ENCODE measurements at regions not wholly inside any gene's neighbourhood (a gene's known extent, or its start where the extent isn't known, plus 50 kb on each side); places are given as distances from the start of the nearest gene placed in this dataset.

DNA sequence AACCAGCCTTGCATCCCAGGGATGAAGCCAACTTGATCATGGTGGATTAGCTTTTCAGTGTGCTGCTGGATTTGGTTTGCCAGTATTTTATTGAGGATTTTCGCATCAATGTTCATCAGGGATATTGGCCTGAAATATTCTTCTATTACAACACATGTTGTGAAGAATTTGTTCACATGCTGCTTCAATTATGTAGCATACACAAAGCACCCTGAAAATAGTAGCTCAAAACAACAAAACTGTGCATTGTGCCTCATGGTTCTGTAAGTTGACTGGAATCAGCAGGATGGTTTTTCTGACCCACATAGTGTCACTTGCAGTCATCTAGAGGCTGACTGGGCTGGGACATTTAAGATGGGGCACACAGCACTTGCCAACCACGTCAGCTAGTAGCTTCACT lies 193.9 kb downstream of the SYK start:
- H3K27ac ChIP-seq (ENCODE audit: low read length) = no peak overlapping the region
- intact Hi-C loops (cut with micrococcal nuclease; ENCODE audit: unreplicated experiment) (no loop called here), in situ Hi-C loops (cut with HindIII; ENCODE audit: low pct_unique_long_range_greater_than_20kb, low sequenced_read_pairs) (no loop called here)
- no peak overlapping the region for H3K4me3 ChIP-seq (ENCODE audit: low read depth in 2 of 2, low read length in 2 of 2)
- H3K27me3 ChIP-seq (ENCODE audit: control insufficient read depth, insufficient read depth, low read length) = no peaks in the 10 kb centered on the region
- ATAC-seq (no peak), DNase-seq (ENCODE audit: low read depth, low spot score) (no peak)
- ChIA-PET POLR2A (no interaction called here), CTCF (no interaction called here)
- no peaks in the 10 kb centered on the region for H3K4me1 ChIP-seq (ENCODE audit: control insufficient read depth, insufficient read depth, low read length)
- BruUV-seq (replicated peaks) = no TSS peak
- TF ChIP-seq POLR2AphosphoS5 (IDR thresholded peaks at IDR 0.05; ENCODE audit: low read depth, low read length) (no peak), REST (IDR thresholded peaks at IDR 0.05; ENCODE audit: insufficient read depth in 1 of 2, low read depth in 2 of 2, low read length in 1 of 2) (no peak), TCF7L2 (IDR thresholded peaks at IDR 0.05; ENCODE audit: low read depth, low read length) (no peak), CTCF (IDR thresholded peaks at IDR 0.05) (no peak), SIN3A (IDR thresholded peaks at IDR 0.05; ENCODE audit: borderline replicate concordance, insufficient read depth, low read depth, low read length) (no peak)
- no peaks in the 10 kb centered on the region for H3K9me3 ChIP-seq (ENCODE audit: control insufficient read depth, insufficient read depth, low read depth, low read length)
- no peaks in the 10 kb centered on the region for H3K36me3 ChIP-seq (ENCODE audit: control insufficient read depth, insufficient read depth, low read length)

DNA sequence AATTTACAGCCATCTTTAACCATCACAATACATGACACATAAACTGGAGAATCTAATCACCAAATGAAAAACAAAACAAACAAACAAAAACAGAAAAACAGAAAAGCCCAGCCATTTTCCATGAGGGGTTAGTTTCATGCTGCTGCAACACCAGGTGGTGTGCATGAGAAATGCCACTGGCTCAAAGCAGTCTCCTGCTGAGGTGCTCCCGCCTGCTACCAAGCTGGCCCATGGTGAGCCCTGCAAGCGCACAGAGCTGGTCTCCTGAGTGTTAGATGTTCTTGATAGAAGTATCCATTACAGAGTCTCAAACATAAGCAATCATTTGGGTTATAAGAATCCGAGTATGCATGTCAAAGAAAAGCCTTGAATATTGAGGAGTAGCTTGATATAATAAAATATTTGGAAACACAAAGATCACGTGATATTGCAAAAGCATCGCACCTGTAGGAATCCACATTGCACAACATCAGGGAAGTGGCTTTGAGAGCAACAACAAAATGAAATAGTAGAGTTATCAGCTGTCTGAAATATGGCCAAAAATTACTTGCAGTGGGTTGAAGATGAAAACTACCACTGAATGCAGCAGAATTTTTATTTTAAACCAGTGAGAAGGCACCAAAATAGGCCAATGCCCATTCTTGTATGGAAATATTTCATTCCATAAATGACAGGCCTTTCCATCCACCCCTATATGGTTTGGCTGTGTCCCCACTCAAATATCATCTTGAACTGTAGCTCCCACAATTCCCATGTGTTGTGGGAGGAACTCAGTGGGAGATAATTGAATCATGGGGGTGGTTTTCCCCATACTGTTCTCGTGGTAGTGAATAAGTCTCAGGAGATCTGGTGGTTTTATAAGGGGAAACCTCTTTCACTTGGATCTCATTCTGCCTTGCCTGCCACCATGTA lies 194.8 kb downstream of the SYK start:
- intact Hi-C loops (cut with micrococcal nuclease; ENCODE audit: unreplicated experiment) = no loop called here
- BruUV-seq (replicated peaks) = no TSS peak
- ChIA-PET POLR2A (no interaction called here), CTCF (interaction anchor here (0.5 kb wide), 1 partner anchor 151 kb away, joined by 3 read pairs; no protein-coding TSS in a partner anchor)
- H3K4me3 ChIP-seq (ENCODE audit: low read depth in 2 of 2, low read length in 2 of 2) = no peak overlapping the region
- no peaks in the 10 kb centered on the region for H3K4me1 ChIP-seq (ENCODE audit: control insufficient read depth, insufficient read depth, low read length)
- H3K9me3 ChIP-seq (ENCODE audit: control insufficient read depth, insufficient read depth, low read depth, low read length) = no peaks in the 10 kb centered on the region
- no peak overlapping the region for H3K27ac ChIP-seq (ENCODE audit: low read length)
- no peaks in the 10 kb centered on the region for H3K36me3 ChIP-seq (ENCODE audit: control insufficient read depth, insufficient read depth, low read length)
- no peak for TF ChIP-seq SIN3A (IDR thresholded peaks at IDR 0.05; ENCODE audit: borderline replicate concordance, insufficient read depth, low read depth, low read length)
- TF ChIP-seq CTCF (IDR thresholded peaks at IDR 0.05) = no peak
- no peak for TF ChIP-seq TCF7L2 (IDR thresholded peaks at IDR 0.05; ENCODE audit: low read depth, low read length)
- no peak for TF ChIP-seq REST (IDR thresholded peaks at IDR 0.05; ENCODE audit: insufficient read depth in 1 of 2, low read depth in 2 of 2, low read length in 1 of 2)
- TF ChIP-seq POLR2AphosphoS5 (IDR thresholded peaks at IDR 0.05; ENCODE audit: low read depth, low read length) = no peak
- no peaks in the 10 kb centered on the region for H3K27me3 ChIP-seq (ENCODE audit: control insufficient read depth, insufficient read depth, low read length)
- in situ Hi-C loops (cut with HindIII; ENCODE audit: low pct_unique_long_range_greater_than_20kb, low sequenced_read_pairs) = no loop called here
- DNase-seq (ENCODE audit: low read depth, low spot score) (no peak), ATAC-seq (no peak)
